CD4-positive, alpha-beta T cell (primary cell): ENCODE measurements at regions not wholly inside any gene's neighbourhood (a gene's known extent, or its start where the extent isn't known, plus 50 kb on each side); places are given as distances from the start of the nearest gene placed in this dataset.
"Not testable (repeated sequence)": the region's sequence is repeated elsewhere in the genome, so short reads cannot be mapped to it uniquely, and the experiment has no call there.

Experiments
- ATAC-seq: fragments of 200-7000 bp; cut with Tn5 transposase; one replicate; pipeline ENCODE4 v1.10.0; 2022; ENCODE audit warnings: mild to moderate bottlenecking; ENCODE audit not compliant: poor library complexity
- CTCF ChIA-PET: fragments of 350-600 bp; sonication (Branson Sonifier 250); formaldehyde crosslinking; loops from one replicate; lab custom pipeline; 2021; ENCODE audit warnings: antibody characterized with exemption, inconsistent platforms; lab: Charles Lee
- POLR2A ChIA-PET: fragments of 350-600 bp; sonication (Branson Sonifier 250); formaldehyde crosslinking; loops from one replicate; lab custom pipeline; 2021; ENCODE audit warnings: antibody characterized with exemption, inconsistent platforms; lab: Charles Lee
- DNase-seq, 14 experiments: peaks; one replicate each; pipeline ENCODE4 v3.0.0-alpha.2; 2013 to 2020; ENCODE audit warnings: mixed read lengths in 2 of 14
- H3K27ac ChIP-seq, 2 donors: one replicate each; pipeline versions ENCODE4 v1.5.1 to v1.7.0; 2013; ENCODE audit warnings: low read length in 2 of 2, low read depth in 1 of 2, mild to moderate bottlenecking in 1 of 2
- H3K27me3 ChIP-seq, 2 experiments: 1 replicate in 1 of 2; 2 replicates in 1 of 2; pipeline versions ENCODE4 v1.6.1 to v1.7.0; 2013; ENCODE audit warnings: low read length in 2 of 2, control low read depth in 1 of 2, mild to moderate bottlenecking in 1 of 2, moderate library complexity in 1 of 2; ENCODE audit not compliant: insufficient read depth in 2 of 2, control insufficient read depth in 1 of 2
- H3K36me3 ChIP-seq: one replicate; pipeline ENCODE4 v1.6.1; 2013; ENCODE audit warnings: low read length, control low read depth; ENCODE audit not compliant: insufficient read depth
- H3K4me1 ChIP-seq: one replicate; pipeline ENCODE4 v1.6.1; 2013; ENCODE audit warnings: low read length, control low read depth; ENCODE audit not compliant: insufficient read depth
- H3K4me3 ChIP-seq: one replicate; pipeline ENCODE4 v1.5.1; 2013; ENCODE audit warnings: mild to moderate bottlenecking, low read length, moderate library complexity
- H3K9me3 ChIP-seq, 2 experiments: 1 replicate in 1 of 2; 2 replicates in 1 of 2; pipeline versions ENCODE4 v1.6.1 to v1.7.0; 2013; ENCODE audit warnings: low read length in 2 of 2, mild to moderate bottlenecking in 2 of 2, control low read depth in 1 of 2, moderate library complexity in 1 of 2; ENCODE audit not compliant: control insufficient read depth in 1 of 2, insufficient read depth in 1 of 2
- H3K27ac Mint-ChIP-seq: one replicate; pipeline ENCODE4 v1.8.0; 2020; ENCODE audit warnings: mixed read lengths
- H3K27me3 Mint-ChIP-seq: one replicate; pipeline ENCODE4 v1.8.0; 2021; ENCODE audit warnings: mixed read lengths
- H3K36me3 Mint-ChIP-seq: one replicate; pipeline ENCODE4 v1.8.0; 2021; ENCODE audit warnings: low read depth, mixed read lengths
- H3K4me1 Mint-ChIP-seq: one replicate; pipeline ENCODE4 v1.8.0; 2021; ENCODE audit warnings: low read depth, mixed read lengths
- H3K4me3 Mint-ChIP-seq: one replicate; pipeline ENCODE4 v1.8.0; 2020; ENCODE audit warnings: mild to moderate bottlenecking, mixed read lengths
- H3K9me3 Mint-ChIP-seq: one replicate; pipeline ENCODE4 v1.8.0; 2020; ENCODE audit warnings: mixed read lengths
- CTCF ChIP-seq: fragments of 200-600 bp; IDR thresholded peaks from one replicate; pipeline ENCODE4 v1.8.0; 2022; ENCODE audit warnings: antibody characterized with exemption, mild to moderate bottlenecking
- intact Hi-C, 2 experiments: fragments of 100-400 bp; cut with DNase I in 1 of 2; cut with micrococcal nuclease in 1 of 2; formaldehyde crosslinking; loops; one replicate each; pipeline versions ENCODE4 v1.15.1 to v1.9.0; 2023 to 2025; cut with DNase I, micrococcal nuclease

DNA sequence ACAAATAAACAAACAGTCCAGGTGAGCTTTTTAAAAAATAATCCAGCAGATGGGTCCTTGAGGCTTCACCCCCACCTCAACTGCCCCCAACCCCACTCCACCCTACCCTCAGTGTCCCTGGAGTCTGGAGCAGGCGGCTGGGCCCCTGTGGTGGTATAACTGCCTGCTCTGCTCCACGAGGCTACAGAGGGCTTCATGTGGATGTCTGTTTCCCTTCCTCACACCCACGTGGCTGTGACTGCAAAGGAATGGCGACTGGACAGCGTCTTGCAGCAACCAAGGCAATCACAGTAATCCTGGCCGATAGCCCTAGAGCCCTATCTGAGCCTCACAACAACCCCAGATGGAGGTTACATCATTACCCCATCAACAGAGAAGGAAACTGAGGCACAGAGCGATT lies 76.5 kb downstream of the SLC2A10 start:
- no peak overlapping the region for H3K27ac Mint-ChIP-seq
- CTCF ChIA-PET: no interaction called here

GRCh38 chr20:46786566-46786965 lies 77.1 kb downstream of the SLC2A10 start:
- no peak for TF ChIP-seq CTCF
- no peaks in the 10 kb centered on the region for H3K4me1 Mint-ChIP-seq
- intact Hi-C loops: no loop called here
- H3K27me3 ChIP-seq: peaks cover 7 to 10% of the 10 kb centered on the region in 2 experiments
- DNase-seq: no peak
- CTCF ChIA-PET: no interaction called here
- no peak overlapping the region for H3K4me3 Mint-ChIP-seq
- H3K36me3 ChIP-seq: no peaks in the 10 kb centered on the region
- no peaks in the 10 kb centered on the region for H3K9me3 Mint-ChIP-seq
- POLR2A ChIA-PET: no interaction called here
- H3K9me3 ChIP-seq: peaks cover 0 to 3% of the 10 kb centered on the region in 2 experiments
- ATAC-seq: no peak
- H3K4me1 ChIP-seq: no peaks in the 10 kb centered on the region
- H3K27ac Mint-ChIP-seq: no peak overlapping the region
- no peak overlapping the region for H3K27ac ChIP-seq
- H3K36me3 Mint-ChIP-seq: no peaks in the 10 kb centered on the region
- peaks cover 28% of the 10 kb centered on the region for H3K27me3 Mint-ChIP-seq
- no peak overlapping the region for H3K4me3 ChIP-seq

More for the DNA sequence above, 76.5 kb downstream of the SLC2A10 start:
- POLR2A ChIA-PET: no interaction called here
- peaks cover 28% of the 10 kb centered on the region for H3K27me3 Mint-ChIP-seq
- no peaks in the 10 kb centered on the region for H3K36me3 Mint-ChIP-seq
- DNase-seq (no peak), ATAC-seq (no peak)
- H3K9me3 Mint-ChIP-seq: no peaks in the 10 kb centered on the region
- H3K4me3 ChIP-seq: no peak overlapping the region
- H3K9me3 ChIP-seq: peaks cover 0 to 3% of the 10 kb centered on the region in 2 experiments
- no peaks in the 10 kb centered on the region for H3K4me1 ChIP-seq
- no peak overlapping the region for H3K27ac ChIP-seq
- H3K4me1 Mint-ChIP-seq: no peaks in the 10 kb centered on the region
- no peaks in the 10 kb centered on the region for H3K36me3 ChIP-seq
- H3K27me3 ChIP-seq: peaks cover 7 to 10% of the 10 kb centered on the region in 2 experiments
- H3K4me3 Mint-ChIP-seq: no peak overlapping the region
- TF ChIP-seq CTCF: no peak
- intact Hi-C loops: no loop called here

GRCh38 chr20:46787991-46788762 lies 78.7 kb downstream of the SLC2A10 start:
- H3K9me3 Mint-ChIP-seq: no peaks in the 10 kb centered on the region
- no peak overlapping the region for H3K4me3 ChIP-seq
- H3K4me1 ChIP-seq: no peaks in the 10 kb centered on the region
- H3K27me3 ChIP-seq: peaks cover 7 to 10% of the 10 kb centered on the region in 2 experiments
- H3K4me1 Mint-ChIP-seq: no peaks in the 10 kb centered on the region
- H3K27ac ChIP-seq: no peak overlapping the region
- ATAC-seq (no peak), DNase-seq (no peak)
- TF ChIP-seq CTCF: no peak
- H3K4me3 Mint-ChIP-seq: no peak overlapping the region
- CTCF ChIA-PET: no interaction called here
- no peaks in the 10 kb centered on the region for H3K36me3 ChIP-seq
- no peaks in the 10 kb centered on the region for H3K36me3 Mint-ChIP-seq
- peaks cover 30% of the 10 kb centered on the region for H3K27me3 Mint-ChIP-seq
- H3K27ac Mint-ChIP-seq: no peak overlapping the region
- POLR2A ChIA-PET: no interaction called here
- H3K9me3 ChIP-seq: peaks cover 0 to 3% of the 10 kb centered on the region in 2 experiments
- intact Hi-C loops: no loop called here

- H3K4me3 ChIP-seq, H3K27ac ChIP-seq, intact Hi-C loops, H3K36me3 Mint-ChIP-seq, H3K4me1 Mint-ChIP-seq, H3K4me3 Mint-ChIP-seq, H3K36me3 ChIP-seq, ATAC-seq, DNase-seq, H3K9me3 Mint-ChIP-seq, CTCF ChIA-PET, POLR2A ChIA-PET, H3K27me3 ChIP-seq, H3K4me1 ChIP-seq, H3K9me3 ChIP-seq, H3K27ac Mint-ChIP-seq: not testable (repeated sequence)
- peaks cover 30% of the 10 kb centered on the region for H3K27me3 Mint-ChIP-seq
Measured at GRCh38 chr20:46788763-46789091, 79.3 kb downstream of the SLC2A10 start.
